IPS-NIHi7 (cell line): ENCODE measurements at regions not wholly inside any gene's neighbourhood (a gene's known extent, or its start where the extent isn't known, plus 50 kb on each side); places are given as distances from the start of the nearest gene placed in this dataset.
"Not testable (repeated sequence)": the region's sequence is repeated elsewhere in the genome, so short reads cannot be mapped to it uniquely, and the experiment has no call there.

Experiments used
- DNase-seq: peaks from one replicate; pipeline ENCODE4 v3.0.0; 2012; ENCODE audit warnings: mixed read lengths; ENCODE audit errors: extremely low spot score

GRCh38 chr15:24733659-24734058 lies 58.1 kb downstream of the NPAP1 start:
- no peak for DNase-seq

- no peak for DNase-seq
These were observed 58.8 kb downstream of the NPAP1 start for GRCh38 chr15:24734396-24734795.

DNA sequence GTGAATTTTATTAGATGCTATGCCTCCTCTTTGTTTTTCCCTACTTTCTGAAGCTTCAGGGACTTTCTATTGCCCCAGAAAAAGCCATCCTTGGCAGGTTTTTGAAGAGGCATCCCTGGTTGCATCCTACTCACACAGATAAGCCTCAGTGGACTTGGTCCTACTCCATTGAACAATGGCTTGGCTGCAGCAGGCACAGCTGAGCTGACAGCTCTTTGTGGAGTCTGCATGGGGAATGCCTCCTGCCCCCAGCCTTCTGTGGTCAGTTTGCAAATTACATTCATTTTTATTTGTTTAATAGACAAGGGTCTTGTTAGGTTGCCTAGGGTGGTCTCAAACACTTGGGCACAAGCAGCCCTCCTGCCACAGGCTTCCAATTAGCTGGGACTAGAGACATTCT lies 69.7 kb downstream of the NPAP1 start:
- no peak for DNase-seq

- no peak for DNase-seq
These were observed 70.5 kb downstream of the NPAP1 start for GRCh38 chr15:24746094-24746493.

GRCh38 chr15:24747376-24747775 lies 71.8 kb downstream of the NPAP1 start:
- no peak for DNase-seq

GRCh38 chr15:24748812-24749439 lies 73.4 kb downstream of the NPAP1 start:
- no peak for DNase-seq

DNA sequence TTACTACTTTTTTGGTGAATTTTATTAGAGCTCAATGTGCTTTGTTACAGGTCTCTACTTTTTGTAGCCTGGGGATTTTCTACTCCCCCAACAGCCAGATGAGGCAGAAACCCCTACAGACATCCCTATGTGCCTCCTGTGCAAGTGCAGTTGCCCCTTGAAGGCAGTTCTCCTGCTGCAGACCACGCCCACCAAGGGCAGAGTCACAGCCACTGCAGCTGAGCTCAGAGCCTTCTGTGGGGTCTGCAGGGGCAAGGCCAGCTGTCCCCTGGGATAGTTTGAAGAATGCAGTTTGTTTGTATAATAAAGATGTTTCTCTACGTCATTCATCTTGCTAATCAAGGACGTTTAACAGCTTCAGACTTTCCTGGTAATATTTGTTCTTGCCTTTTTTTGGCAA lies 76.8 kb downstream of the NPAP1 start:
- no peak for DNase-seq

DNA sequence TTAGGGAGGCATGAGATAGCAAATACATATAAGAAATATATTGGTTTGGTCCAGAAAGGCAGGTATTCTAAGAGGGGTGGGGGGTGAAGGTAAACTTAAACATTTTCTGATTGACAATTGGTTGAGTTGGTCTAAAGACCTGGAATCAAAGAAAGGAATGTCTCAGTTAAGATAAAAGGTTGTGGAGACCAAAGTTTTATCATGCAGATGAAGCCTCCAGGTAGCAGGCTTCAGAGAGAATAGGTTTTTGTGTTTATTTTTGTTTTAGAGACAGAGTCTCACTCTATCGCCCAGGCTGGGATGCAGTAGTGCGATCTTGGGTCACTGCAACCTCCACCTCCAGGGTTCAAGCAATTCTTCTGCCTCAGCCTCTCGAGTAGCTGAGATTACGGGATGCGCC lies 80.5 kb downstream of the NPAP1 start:
- no peak for DNase-seq

GRCh38 chr15:24760066-24760465 lies 84.5 kb downstream of the NPAP1 start:
- DNase-seq = no peak

GRCh38 chr15:24761704-24762302 lies 86.2 kb downstream of the NPAP1 start:
- DNase-seq = no peak

GRCh38 chr15:24763891-24764290 lies 88.3 kb downstream of the NPAP1 start:
- DNase-seq = no peak

- no peak for DNase-seq
These were observed 89.0 kb downstream of the NPAP1 start for GRCh38 chr15:24764375-24765171.

DNA sequence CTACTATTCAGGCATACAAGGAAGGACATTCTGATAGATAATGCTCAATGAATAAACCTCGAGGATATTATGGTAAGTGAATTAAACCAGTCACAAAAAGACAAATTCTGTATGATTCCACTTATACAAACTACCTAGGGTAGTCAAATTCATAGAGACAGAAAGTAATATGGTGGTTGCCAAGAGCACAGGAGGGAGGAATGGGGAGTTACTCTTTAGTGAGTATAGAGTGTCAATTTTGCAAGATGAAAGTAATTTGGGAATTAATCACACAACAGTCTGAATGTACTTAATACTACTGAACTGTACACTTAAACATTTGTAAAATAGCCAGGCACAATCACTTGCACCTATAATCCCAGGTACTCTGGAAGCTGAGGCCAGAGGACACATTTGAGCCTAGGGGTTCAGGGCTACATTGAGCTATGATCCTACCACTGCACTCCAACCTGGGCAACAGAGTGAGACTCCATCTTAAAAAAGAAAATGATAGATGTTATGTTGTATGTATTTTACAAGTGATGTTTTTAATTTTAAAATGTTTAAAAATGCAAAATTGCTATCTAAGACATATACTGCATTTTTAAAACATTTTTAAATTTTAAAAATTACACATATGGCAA lies 91.0 kb downstream of the NPAP1 start:
- DNase-seq = no peak

DNA sequence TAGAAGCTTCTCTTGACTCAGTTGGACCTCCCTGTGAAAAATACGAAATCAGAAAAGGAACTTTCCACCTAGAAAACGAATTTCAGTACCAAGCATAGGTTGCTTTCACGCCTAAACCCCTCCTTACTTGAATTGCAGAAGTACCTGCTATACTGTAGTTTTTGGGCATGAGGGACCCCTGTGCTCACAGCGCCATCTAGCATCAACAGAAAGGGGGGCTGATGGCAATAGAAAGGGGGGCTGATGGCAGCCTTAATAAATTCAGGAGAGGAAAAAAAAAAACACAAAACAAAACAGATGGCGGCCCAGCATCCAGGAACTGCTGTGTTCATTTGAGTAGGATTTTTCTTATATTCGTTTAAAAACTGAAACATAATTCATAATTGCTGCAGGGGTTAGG lies 96.7 kb downstream of the NPAP1 start:
- peak; percentile 38 for DNase-seq

GRCh38 chr15:24772686-24773373 lies 97.3 kb downstream of the NPAP1 start:
- DNase-seq = peak; percentile 73

GRCh38 chr15:24777307-24777706 lies 101.7 kb downstream of the NPAP1 start:
- DNase-seq = no peak

DNA sequence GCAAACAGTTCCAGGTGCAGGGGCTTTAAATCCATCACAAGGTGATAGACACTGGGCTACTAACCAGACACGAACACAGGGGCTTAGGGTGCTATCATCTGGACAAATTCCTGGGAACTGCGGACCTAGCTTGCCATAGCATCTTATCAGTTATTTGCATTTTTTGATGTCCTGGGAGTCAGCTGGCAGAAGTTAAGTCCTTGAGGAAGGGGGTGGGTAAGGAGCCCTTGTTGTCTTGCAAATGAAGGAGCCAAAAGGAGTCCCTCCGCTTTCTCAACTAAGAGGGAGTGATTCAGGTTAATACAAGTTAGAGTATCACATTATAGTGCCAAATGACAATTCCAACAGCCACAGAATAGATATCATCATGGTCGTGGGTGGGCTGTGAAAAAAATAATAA lies 108.9 kb downstream of the NPAP1 start:
- no peak for DNase-seq

- no peak for DNase-seq
These were observed 110.8 kb downstream of the NPAP1 start for GRCh38 chr15:24786347-24786746.

DNA sequence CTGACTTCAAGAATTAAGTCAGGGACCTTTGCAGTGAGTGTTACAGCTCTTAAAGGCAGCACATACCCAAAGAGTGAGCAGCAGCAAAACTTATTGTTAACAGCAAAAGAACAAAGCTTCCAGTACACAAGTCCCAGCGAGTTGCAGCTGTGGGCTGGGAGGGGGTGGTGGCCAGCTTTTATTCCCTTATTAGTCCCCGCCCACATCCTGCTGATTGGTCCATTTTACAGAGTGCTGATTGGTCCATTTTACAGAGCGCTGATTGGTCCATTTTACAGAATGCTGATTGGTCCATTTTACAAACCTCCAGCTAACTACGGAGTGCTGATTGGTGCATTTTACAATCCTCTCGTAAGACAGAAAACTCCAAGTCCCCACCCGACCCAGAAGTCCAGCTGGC lies 127.0 kb downstream of the NPAP1 start:
- DNase-seq = not testable (repeated sequence)

- peak; percentile 12 for DNase-seq
These were observed 135.1 kb upstream of the SNRPN start for GRCh38 chr15:24819680-24820079.

DNA sequence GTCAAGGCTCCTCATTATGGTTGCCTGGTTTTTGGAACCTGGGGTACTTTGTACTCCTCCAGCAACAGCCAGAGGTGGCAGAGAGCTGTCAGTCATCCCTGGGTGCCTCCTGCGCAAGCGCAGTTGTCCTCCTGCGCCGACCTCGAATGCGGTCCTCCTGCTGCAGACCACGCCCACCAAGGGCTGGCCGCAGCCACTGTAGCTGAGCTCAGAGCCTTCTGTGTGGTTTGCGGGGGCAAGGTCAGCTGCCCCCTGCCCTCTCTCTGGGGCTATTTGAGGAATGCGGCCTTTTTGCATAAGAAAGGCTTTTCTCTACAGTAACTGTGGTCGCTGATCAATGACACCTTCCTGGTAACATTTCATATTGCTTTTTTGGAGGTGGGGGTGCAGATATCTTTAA lies 131.3 kb upstream of the SNRPN start:
- DNase-seq = peak; percentile 90

GRCh38 chr15:24832282-24832681 lies 122.5 kb upstream of the SNRPN start:
- no peak for DNase-seq
